MM.1S (cell line): ENCODE measurements at regions not wholly inside any gene's neighbourhood (a gene's known extent, or its start where the extent isn't known, plus 50 kb on each side); places are given as distances from the start of the nearest gene placed in this dataset.

ENCODE experiments used
- CTCF ChIP-seq: fragments of 300-600 bp; sonication (generic); IDR thresholded peaks from 2 replicates; pipeline ENCODE4 v1.5.1; 2016; ENCODE audit warnings: antibody characterized with exemption, low read length, mixed read lengths
- EZH2 ChIP-seq: fragments of 300-600 bp; sonication (generic); optimal IDR thresholded peaks from 2 replicates; pipeline ENCODE3; 2017; ENCODE audit warnings: low read depth, mild to moderate bottlenecking, antibody characterized with exemption, low read length, mixed read lengths
- EZH2phosphoT487 ChIP-seq: fragments of 300-600 bp; sonication (generic); IDR thresholded peaks from 2 replicates; pipeline ENCODE4 v1.6.1; 2018; ENCODE audit warnings: antibody characterized with exemption, low read length

- no peak for TF ChIP-seq CTCF
- TF ChIP-seq EZH2 = no peak
- no peak for TF ChIP-seq EZH2phosphoT487
These were observed 217.6 kb downstream of the ZNF608 start for GRCh38 chr5:124528838-124529237.
